Hepatocyte (in vitro differentiated cells): ENCODE measurements at regions not wholly inside any gene's neighbourhood (a gene's known extent, or its start where the extent isn't known, plus 50 kb on each side); places are given as distances from the start of the nearest gene placed in this dataset.

Experiments
- DNase-seq: peaks from one replicate; pipeline ENCODE4 v3.0.0-alpha.2; 2016; ENCODE audit warnings: low spot score
- H2AFZ ChIP-seq: fragments of 200-600 bp; sonication (generic); 2 replicates; pipeline ENCODE4 v1.6.0; 2016; ENCODE audit warnings: antibody characterized with exemption, mild to moderate bottlenecking
- H3K27ac ChIP-seq: fragments of 200-600 bp; sonication (generic); 2 replicates; pipeline ENCODE4 v1.5.1; 2016; ENCODE audit warnings: mild to moderate bottlenecking
- H3K27me3 ChIP-seq: fragments of 200-600 bp; sonication (generic); 2 replicates; pipeline ENCODE4 v1.6.1; 2016
- H3K36me3 ChIP-seq: fragments of 200-600 bp; sonication (generic); replicated peaks from 2 replicates; pipeline ENCODE4 v1.5.1; 2016; ENCODE audit warnings: low read depth; ENCODE audit not compliant: insufficient read depth
- H3K4me1 ChIP-seq: fragments of 200-600 bp; sonication (generic); 2 replicates; pipeline ENCODE4 v1.5.1; 2016; ENCODE audit warnings: mild to moderate bottlenecking, moderate library complexity; ENCODE audit not compliant: insufficient read depth
- H3K4me2 ChIP-seq: fragments of 200-600 bp; sonication (generic); 2 replicates; pipeline ENCODE4 v1.6.0; 2016
- H3K4me3 ChIP-seq: fragments of 200-600 bp; sonication (generic); 2 replicates; pipeline ENCODE4 v1.5.1; 2016; ENCODE audit warnings: mild to moderate bottlenecking
- H3K79me2 ChIP-seq: fragments of 200-600 bp; sonication (generic); 2 replicates; pipeline ENCODE4 v1.6.0; 2017; ENCODE audit warnings: mild to moderate bottlenecking
- H3K9me2 ChIP-seq: fragments of 200-600 bp; sonication (generic); replicated peaks from 2 replicates; pipeline ENCODE4 v1.6.0; 2017; ENCODE audit warnings: mild to moderate bottlenecking; ENCODE audit not compliant: insufficient read depth
- H3K9me3 ChIP-seq: fragments of 200-600 bp; sonication (generic); 2 replicates; pipeline ENCODE4 v1.5.1; 2016; ENCODE audit warnings: low read depth, mild to moderate bottlenecking
- H4K20me1 ChIP-seq: fragments of 200-600 bp; sonication (generic); 2 replicates; pipeline ENCODE4 v1.6.0; 2016; ENCODE audit warnings: mild to moderate bottlenecking; ENCODE audit not compliant: insufficient read depth, poor library complexity, severe bottlenecking
- EZH2 ChIP-seq: fragments of 200-600 bp; sonication (generic); IDR thresholded peaks from 2 replicates; pipeline ENCODE4 v1.6.1; 2016; ENCODE audit warnings: antibody characterized with exemption, mild to moderate bottlenecking, borderline replicate concordance
- EZH2phosphoT487 ChIP-seq: fragments of 200-600 bp; sonication (generic); IDR thresholded peaks from one replicate; pipeline ENCODE4 v1.6.1; 2018; ENCODE audit warnings: antibody characterized with exemption, mild to moderate bottlenecking, low read depth, moderate library complexity; ENCODE audit not compliant: unreplicated experiment, severe bottlenecking
- WGBS: methylation state at CpG from one replicate; pipeline ENCODE4 v1.1.6; 2016; ENCODE audit warnings: low lambda C conversion rate; ENCODE audit errors: missing lambda C conversion rate; 5-methylcytosine and 5-hydroxymethylcytosine counted together
- TF ChIP-seq, protein P1 (sequence below): fragments of 200-600 bp; sonication (generic); IDR thresholded peaks from 2 replicates; pipeline ENCODE4 v1.5.1; 2016; ENCODE audit warnings: antibody characterized with exemption, mild to moderate bottlenecking; ENCODE audit not compliant: poor library complexity

DNA sequence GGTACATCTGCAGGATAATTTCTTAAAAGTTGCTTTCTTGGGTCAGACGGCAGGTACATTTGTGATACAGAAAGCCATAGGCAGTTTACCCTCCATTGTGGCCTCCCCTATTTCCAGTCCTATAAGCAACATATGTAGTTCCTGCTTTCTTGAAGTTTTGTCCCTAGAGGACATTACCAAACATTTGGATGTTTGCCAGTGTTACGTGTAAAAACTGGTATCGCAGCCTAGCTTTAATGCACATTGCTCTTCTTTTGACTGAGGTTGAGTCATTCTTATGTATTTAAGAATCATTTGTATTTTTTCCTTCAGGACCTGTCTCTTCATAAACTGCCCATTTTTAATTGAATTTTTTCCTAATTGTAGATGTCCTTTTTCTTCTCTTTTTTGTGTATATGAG, 114.3 kb downstream of the DIPK2A start:
- TF ChIP-seq, protein P1, sequence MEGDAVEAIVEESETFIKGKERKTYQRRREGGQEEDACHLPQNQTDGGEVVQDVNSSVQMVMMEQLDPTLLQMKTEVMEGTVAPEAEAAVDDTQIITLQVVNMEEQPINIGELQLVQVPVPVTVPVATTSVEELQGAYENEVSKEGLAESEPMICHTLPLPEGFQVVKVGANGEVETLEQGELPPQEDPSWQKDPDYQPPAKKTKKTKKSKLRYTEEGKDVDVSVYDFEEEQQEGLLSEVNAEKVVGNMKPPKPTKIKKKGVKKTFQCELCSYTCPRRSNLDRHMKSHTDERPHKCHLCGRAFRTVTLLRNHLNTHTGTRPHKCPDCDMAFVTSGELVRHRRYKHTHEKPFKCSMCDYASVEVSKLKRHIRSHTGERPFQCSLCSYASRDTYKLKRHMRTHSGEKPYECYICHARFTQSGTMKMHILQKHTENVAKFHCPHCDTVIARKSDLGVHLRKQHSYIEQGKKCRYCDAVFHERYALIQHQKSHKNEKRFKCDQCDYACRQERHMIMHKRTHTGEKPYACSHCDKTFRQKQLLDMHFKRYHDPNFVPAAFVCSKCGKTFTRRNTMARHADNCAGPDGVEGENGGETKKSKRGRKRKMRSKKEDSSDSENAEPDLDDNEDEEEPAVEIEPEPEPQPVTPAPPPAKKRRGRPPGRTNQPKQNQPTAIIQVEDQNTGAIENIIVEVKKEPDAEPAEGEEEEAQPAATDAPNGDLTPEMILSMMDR, result no peak
- TF ChIP-seq EZH2 (no peak), EZH2phosphoT487 (no peak)
- peak; percentile 42 for DNase-seq
- WGBS, result 77% methylated on average over 3 of the region's 3 CpGs

DNA sequence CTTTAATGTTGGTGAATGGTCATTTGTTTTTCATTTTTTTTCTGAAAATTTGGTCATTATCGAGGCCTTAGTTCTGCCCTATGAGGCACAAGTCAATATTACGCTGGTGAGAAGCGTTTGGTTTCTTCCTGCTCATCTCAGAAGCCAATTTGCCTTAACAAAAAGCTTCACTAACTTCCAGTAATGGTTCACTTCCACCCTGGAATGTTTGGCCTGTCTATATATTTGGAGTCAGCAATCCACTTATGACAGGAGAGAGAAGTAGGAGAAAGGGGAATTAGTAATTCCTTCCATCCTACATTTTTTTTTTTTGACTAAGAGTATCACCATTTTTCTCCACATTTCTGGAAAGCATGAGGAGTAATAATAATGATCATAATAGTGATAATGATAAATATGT, 124.4 kb downstream of the DIPK2A start:
- H3K9me3 ChIP-seq, result no peaks in the 10 kb centered on the region
- no peak overlapping the region for H2AFZ ChIP-seq
- no peaks in the 10 kb centered on the region for H3K36me3 ChIP-seq
- no peaks in the 10 kb centered on the region for H3K27me3 ChIP-seq
- H3K79me2 ChIP-seq, result no peaks in the 10 kb centered on the region
- DNase-seq, result no peak
- no peak overlapping the region for H3K27ac ChIP-seq
- 97% methylated on average over 3 of the region's 3 CpGs for WGBS
- H3K4me2 ChIP-seq, result no peak overlapping the region
- no peaks in the 10 kb centered on the region for H4K20me1 ChIP-seq
- no peak for TF ChIP-seq EZH2phosphoT487
- no peak for TF ChIP-seq EZH2
- TF ChIP-seq, protein P1, result no peak
- H3K4me3 ChIP-seq, result no peak overlapping the region
- no peaks in the 10 kb centered on the region for H3K9me2 ChIP-seq
- no peaks in the 10 kb centered on the region for H3K4me1 ChIP-seq

More for the DNA sequence above, 114.3 kb downstream of the DIPK2A start:
- Histone ChIP-seq H2AFZ (no peak overlapping the region), H3K79me2 (no peaks in the 10 kb centered on the region), H3K27ac (no peak overlapping the region), H3K9me2 (no peaks in the 10 kb centered on the region), H4K20me1 (no peaks in the 10 kb centered on the region), H3K27me3 (no peaks in the 10 kb centered on the region), H3K4me3 (no peak overlapping the region), H3K4me2 (no peak overlapping the region), H3K9me3 (no peaks in the 10 kb centered on the region), H3K36me3 (no peaks in the 10 kb centered on the region), H3K4me1 (no peaks in the 10 kb centered on the region)

- no peak for TF ChIP-seq EZH2phosphoT487
- TF ChIP-seq, protein P1, result no peak
- no peak for TF ChIP-seq EZH2
- Histone ChIP-seq H3K27ac (no peak overlapping the region), H3K9me2 (no peaks in the 10 kb centered on the region), H3K4me3 (no peak overlapping the region), H3K4me1 (no peaks in the 10 kb centered on the region), H4K20me1 (no peaks in the 10 kb centered on the region), H3K79me2 (no peaks in the 10 kb centered on the region), H3K4me2 (no peak overlapping the region), H3K9me3 (no peaks in the 10 kb centered on the region), H3K36me3 (no peaks in the 10 kb centered on the region), H2AFZ (no peak overlapping the region), H3K27me3 (no peaks in the 10 kb centered on the region)
- DNase-seq, result no peak
- WGBS, result 86% methylated on average over 2 of the region's 2 CpGs
Observed at GRCh38 chr3:144097163-144097562, 125.5 kb downstream of the DIPK2A start.

- WGBS, result 96% methylated on average over 7 of the region's 7 CpGs
- H3K4me3 ChIP-seq, result no peak overlapping the region
- no peaks in the 10 kb centered on the region for H3K36me3 ChIP-seq
- DNase-seq, result no peak
- H3K4me1 ChIP-seq, result no peaks in the 10 kb centered on the region
- TF ChIP-seq EZH2phosphoT487 (no peak), EZH2 (no peak)
- TF ChIP-seq, protein P1, result no peak
- H3K9me2 ChIP-seq, result no peaks in the 10 kb centered on the region
- H3K9me3 ChIP-seq, result no peaks in the 10 kb centered on the region
- H3K79me2 ChIP-seq, result no peaks in the 10 kb centered on the region
- no peaks in the 10 kb centered on the region for H3K27me3 ChIP-seq
- no peak overlapping the region for H2AFZ ChIP-seq
- H3K27ac ChIP-seq, result no peak overlapping the region
- no peaks in the 10 kb centered on the region for H4K20me1 ChIP-seq
- H3K4me2 ChIP-seq, result no peak overlapping the region
Observed at GRCh38 chr3:144098691-144099090, 127.1 kb downstream of the DIPK2A start.
